ENCODE measurements at regions not wholly inside any gene's neighbourhood (a gene's known extent, or its start where the extent isn't known, plus 50 kb on each side); places are given as distances from the start of the nearest gene placed in this dataset.

GRCh38 chr2:64773461-64774118, 119.9 kb upstream of the SERTAD2 start:
- no peak for TF ChIP-seq CTCF (IDR thresholded peaks at IDR 0.05; ENCODE audit: low read depth, low read length)
- in situ Hi-C loops (cut with HindIII; ENCODE audit: low sequenced_read_pairs): no loop called here
- H3K4me3 ChIP-seq (ENCODE audit: low read depth, low read length): no peak overlapping the region
- DNase-seq (ENCODE audit: low read depth, low spot score): no peak

- no peak for DNase-seq (ENCODE audit: low read depth, low spot score)
- in situ Hi-C loops (cut with HindIII; ENCODE audit: low sequenced_read_pairs): no loop called here
- no peak overlapping the region for H3K4me3 ChIP-seq (ENCODE audit: low read depth, low read length)
- no peak for TF ChIP-seq CTCF (IDR thresholded peaks at IDR 0.05; ENCODE audit: low read depth, low read length)
Observed at GRCh38 chr2:64777841-64778240, 124.1 kb upstream of the SERTAD2 start.

- DNase-seq (ENCODE audit: low read depth, low spot score): peak; percentile 84
- TF ChIP-seq CTCF (IDR thresholded peaks at IDR 0.05; ENCODE audit: low read depth, low read length): no peak
- in situ Hi-C loops (cut with HindIII; ENCODE audit: low sequenced_read_pairs): no loop called here
- H3K4me3 ChIP-seq (ENCODE audit: low read depth, low read length): no peak overlapping the region
Observed at GRCh38 chr2:64779117-64779690, 125.5 kb upstream of the SERTAD2 start.

- DNase-seq (ENCODE audit: low read depth, low spot score): no peak
- no peak overlapping the region for H3K4me3 ChIP-seq (ENCODE audit: low read depth, low read length)
- in situ Hi-C loops (cut with HindIII; ENCODE audit: low sequenced_read_pairs): no loop called here
- no peak for TF ChIP-seq CTCF (IDR thresholded peaks at IDR 0.05; ENCODE audit: low read depth, low read length)
Observed at GRCh38 chr2:64780041-64780440, 126.3 kb upstream of the SERTAD2 start.

- no peak overlapping the region for H3K4me3 ChIP-seq (ENCODE audit: low read depth, low read length)
- TF ChIP-seq CTCF (IDR thresholded peaks at IDR 0.05; ENCODE audit: low read depth, low read length): no peak
- in situ Hi-C loops (cut with HindIII; ENCODE audit: low sequenced_read_pairs): no loop called here
- peak; percentile 32 for DNase-seq (ENCODE audit: low read depth, low spot score)
Observed at GRCh38 chr2:64781711-64782390, 128.1 kb upstream of the SERTAD2 start.

GRCh38 chr2:64784168-64785061, 130.7 kb upstream of the SERTAD2 start:
- no peak for DNase-seq (ENCODE audit: low read depth, low spot score)

More at GRCh38 chr2:64784168-64785061, 130.7 kb upstream of the SERTAD2 start:
- in situ Hi-C loops (cut with HindIII; ENCODE audit: low sequenced_read_pairs): no loop called here
- no peak for TF ChIP-seq CTCF (IDR thresholded peaks at IDR 0.05; ENCODE audit: low read depth, low read length)
- H3K4me3 ChIP-seq (ENCODE audit: low read depth, low read length): no peak overlapping the region
